ENCODE measurements at regions not wholly inside any gene's neighbourhood (a gene's known extent, or its start where the extent isn't known, plus 50 kb on each side); places are given as distances from the start of the nearest gene placed in this dataset.

DNA sequence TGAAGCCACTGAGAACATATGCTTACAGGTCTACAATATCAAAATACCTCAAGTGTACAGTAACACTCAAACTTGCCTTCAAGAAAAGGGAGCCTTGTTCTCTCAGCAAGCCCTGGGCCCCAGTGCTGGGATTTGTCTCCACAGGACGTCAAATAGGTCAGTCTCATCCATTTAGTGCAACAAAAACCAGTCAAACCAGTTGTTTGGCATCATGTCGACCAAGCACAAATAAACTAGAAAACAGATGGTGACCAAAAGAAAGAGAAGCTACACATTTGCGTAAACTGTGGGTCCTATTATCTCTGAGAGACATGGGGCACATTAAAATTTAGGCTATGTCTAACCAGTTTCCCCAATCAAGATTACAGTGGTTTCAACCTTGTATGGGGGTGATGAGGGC lies 182.6 kb upstream of the PKDCC start:
- DNase-seq (ENCODE audit: low read depth in 2 of 2): no peak
- no peak overlapping the region for H3K4me3 ChIP-seq (replicated peaks in 1 of 2; ENCODE audit: low read depth in 2 of 2, low read length in 2 of 2)
- TF ChIP-seq, protein P1, sequence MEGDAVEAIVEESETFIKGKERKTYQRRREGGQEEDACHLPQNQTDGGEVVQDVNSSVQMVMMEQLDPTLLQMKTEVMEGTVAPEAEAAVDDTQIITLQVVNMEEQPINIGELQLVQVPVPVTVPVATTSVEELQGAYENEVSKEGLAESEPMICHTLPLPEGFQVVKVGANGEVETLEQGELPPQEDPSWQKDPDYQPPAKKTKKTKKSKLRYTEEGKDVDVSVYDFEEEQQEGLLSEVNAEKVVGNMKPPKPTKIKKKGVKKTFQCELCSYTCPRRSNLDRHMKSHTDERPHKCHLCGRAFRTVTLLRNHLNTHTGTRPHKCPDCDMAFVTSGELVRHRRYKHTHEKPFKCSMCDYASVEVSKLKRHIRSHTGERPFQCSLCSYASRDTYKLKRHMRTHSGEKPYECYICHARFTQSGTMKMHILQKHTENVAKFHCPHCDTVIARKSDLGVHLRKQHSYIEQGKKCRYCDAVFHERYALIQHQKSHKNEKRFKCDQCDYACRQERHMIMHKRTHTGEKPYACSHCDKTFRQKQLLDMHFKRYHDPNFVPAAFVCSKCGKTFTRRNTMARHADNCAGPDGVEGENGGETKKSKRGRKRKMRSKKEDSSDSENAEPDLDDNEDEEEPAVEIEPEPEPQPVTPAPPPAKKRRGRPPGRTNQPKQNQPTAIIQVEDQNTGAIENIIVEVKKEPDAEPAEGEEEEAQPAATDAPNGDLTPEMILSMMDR (IDR thresholded peaks at IDR 0.05; ENCODE audit: low read depth, low read length): no peak

DNA sequence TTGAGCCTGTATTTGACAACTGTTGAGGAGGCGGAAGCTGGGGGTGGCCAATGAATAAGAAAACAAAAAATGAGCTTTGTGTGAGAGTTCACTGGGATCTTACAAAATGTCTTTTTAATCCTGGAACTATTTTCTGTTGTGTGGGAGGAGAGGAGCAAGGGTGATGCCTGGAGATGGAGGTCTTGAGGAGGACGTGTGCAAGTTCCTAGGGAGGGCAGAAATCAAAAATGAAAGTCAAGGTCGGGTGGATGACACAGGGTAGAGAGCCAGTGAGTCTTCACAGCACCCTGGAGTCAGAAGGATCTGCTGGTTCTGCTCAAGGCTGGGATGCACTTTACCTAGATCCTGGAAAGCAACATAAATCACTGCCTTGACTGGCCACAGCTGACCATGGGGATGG lies 180.3 kb upstream of the PKDCC start:
- DNase-seq (ENCODE audit: low read depth in 2 of 2): peak in 1 of 2 donors; percentile 31
- H3K4me3 ChIP-seq (replicated peaks in 1 of 2; ENCODE audit: low read depth in 2 of 2, low read length in 2 of 2): no peak overlapping the region
- TF ChIP-seq, protein P1 (IDR thresholded peaks at IDR 0.05; ENCODE audit: low read depth, low read length): no peak

DNA sequence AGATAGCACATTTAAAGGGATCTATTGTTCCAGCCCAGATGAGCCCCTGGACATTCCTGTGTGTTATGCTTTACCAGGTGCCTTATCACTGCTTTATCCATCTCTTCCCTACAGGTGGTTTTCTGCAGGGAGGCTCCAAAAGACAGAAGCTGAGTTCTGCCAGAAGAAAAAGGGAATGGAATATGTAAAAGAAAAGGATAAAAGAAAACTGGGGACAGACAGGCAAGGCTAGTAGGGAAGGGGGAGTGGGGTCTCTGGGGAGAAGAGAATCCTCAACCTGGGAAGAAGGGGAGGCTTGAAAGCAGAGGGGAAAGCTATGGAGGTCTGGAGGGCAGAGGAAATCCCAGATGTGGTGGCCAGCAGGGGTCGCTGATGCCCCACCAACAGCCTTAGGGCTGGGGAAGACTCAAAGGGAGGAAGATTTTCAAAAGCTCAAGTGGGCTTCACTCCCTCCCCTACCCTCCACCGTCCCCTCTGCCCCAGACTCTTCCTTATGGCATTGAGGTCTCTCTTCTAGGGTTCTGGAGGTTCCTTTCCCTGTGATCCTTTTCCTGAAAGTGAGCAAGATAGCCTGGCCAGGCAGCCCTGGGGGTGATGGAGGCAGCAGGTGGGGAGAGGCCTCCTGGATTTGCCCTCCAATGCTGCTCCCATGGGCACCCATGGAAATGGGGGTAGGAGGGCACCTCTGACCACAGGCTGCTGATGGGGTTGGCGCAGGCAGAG lies 178.1 kb upstream of the PKDCC start:
- TF ChIP-seq, protein P1 (IDR thresholded peaks at IDR 0.05; ENCODE audit: low read depth, low read length): peak; percentile 80
- peak; percentile 71 to 80 for DNase-seq (ENCODE audit: low read depth in 2 of 2)
- H3K4me3 ChIP-seq (replicated peaks in 1 of 2; ENCODE audit: low read depth in 2 of 2, low read length in 2 of 2): no peak overlapping the region

DNA sequence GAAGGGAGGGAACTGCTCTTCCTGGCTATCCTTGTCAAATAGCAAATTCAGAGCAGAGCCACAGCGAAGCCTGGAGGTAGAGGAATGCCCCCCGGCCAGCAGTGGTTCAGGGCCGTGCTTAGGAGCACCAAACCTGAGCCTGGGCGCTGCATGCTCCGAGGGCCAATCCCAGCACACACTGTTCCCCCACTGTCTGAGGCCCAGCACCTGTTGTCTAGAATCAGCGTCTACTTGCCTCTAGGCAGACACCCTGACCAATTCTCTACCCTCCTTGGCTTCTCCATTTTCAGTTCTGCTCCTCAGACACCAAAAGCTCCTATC lies 177.6 kb upstream of the PKDCC start:
- no peak for DNase-seq (ENCODE audit: low read depth in 2 of 2)
- TF ChIP-seq, protein P1 (IDR thresholded peaks at IDR 0.05; ENCODE audit: low read depth, low read length): no peak
- H3K4me3 ChIP-seq (replicated peaks in 1 of 2; ENCODE audit: low read depth in 2 of 2, low read length in 2 of 2): no peak overlapping the region

DNA sequence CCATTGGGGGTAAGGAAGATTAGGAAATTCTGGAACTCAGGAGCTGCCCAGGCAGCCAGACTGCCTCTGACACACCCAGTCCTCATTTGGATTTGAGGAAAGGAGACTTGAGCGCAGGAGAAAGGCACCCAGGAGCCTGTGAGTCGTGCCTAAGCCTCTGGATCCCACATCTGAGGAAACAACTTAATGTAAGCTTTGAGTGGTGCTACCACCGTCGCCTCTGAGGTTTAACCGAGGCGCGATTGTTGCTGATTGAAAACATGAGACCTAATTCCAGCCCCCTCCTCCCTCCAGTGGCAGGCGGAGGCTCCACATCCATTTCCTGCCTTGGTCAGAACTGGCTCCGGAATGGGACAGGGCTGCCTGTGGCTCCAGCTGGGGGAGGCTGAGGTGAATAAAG lies 176.7 kb upstream of the PKDCC start:
- TF ChIP-seq, protein P1 (IDR thresholded peaks at IDR 0.05; ENCODE audit: low read depth, low read length): peak; percentile 33
- DNase-seq (ENCODE audit: low read depth in 2 of 2): peak in 1 of 2 donors; percentile 52
- H3K4me3 ChIP-seq (replicated peaks in 1 of 2; ENCODE audit: low read depth in 2 of 2, low read length in 2 of 2): no peak overlapping the region

DNA sequence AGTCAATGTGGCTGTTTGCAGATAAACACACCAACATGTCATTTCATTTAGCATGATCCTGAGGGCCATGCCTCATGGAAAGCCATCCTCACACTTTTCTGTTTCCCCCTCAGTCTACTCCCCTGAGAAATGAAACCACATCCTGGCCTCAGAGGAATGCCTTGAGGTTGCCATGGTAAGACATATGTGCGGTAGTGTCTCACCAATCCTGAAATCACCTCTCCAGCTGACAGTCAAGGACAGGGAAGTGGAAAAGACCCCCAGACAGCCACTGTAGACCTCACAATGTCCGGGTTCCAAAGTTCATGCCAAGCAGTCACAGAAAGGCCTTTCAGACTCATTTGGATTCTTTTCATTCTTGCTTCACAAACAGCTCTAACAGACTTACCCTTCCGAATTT lies 175.2 kb upstream of the PKDCC start:
- H3K4me3 ChIP-seq (replicated peaks in 1 of 2; ENCODE audit: low read depth in 2 of 2, low read length in 2 of 2): no peak overlapping the region
- peak; percentile 60 to 61 for DNase-seq (ENCODE audit: low read depth in 2 of 2)
- TF ChIP-seq, protein P1 (IDR thresholded peaks at IDR 0.05; ENCODE audit: low read depth, low read length): no peak

Measured in cardiac fibroblast (primary cell).